Neural progenitor cell (in vitro differentiated cells): ENCODE measurements at regions not wholly inside any gene's neighbourhood (a gene's known extent, or its start where the extent isn't known, plus 50 kb on each side); places are given as distances from the start of the nearest gene placed in this dataset.

Experiments used
- DNase-seq: peaks from one replicate; pipeline ENCODE4 v3.0.0-alpha.2; 2016; ENCODE audit warnings: low spot score
- H2AFZ ChIP-seq: fragments of 200-600 bp; sonication (generic); replicated peaks from 2 replicates; pipeline ENCODE4 v1.6.1; 2016; ENCODE audit warnings: antibody characterized with exemption
- H3F3A ChIP-seq: fragments of 200-600 bp; sonication (generic); 2 replicates; pipeline ENCODE4 v1.6.1; 2016; ENCODE audit warnings: antibody characterized with exemption, low read depth
- H3K27ac ChIP-seq: fragments of 200-600 bp; sonication (generic); 2 replicates; pipeline ENCODE4 v1.5.1; 2016; ENCODE audit warnings: mild to moderate bottlenecking
- H3K27me3 ChIP-seq: fragments of 200-600 bp; sonication (generic); 2 replicates; pipeline ENCODE4 v1.6.1; 2016; ENCODE audit warnings: mild to moderate bottlenecking, moderate library complexity
- H3K36me3 ChIP-seq: fragments of 200-600 bp; sonication (generic); 2 replicates; pipeline ENCODE4 v1.5.1; 2016
- H3K4me1 ChIP-seq: fragments of 200-600 bp; sonication (generic); 2 replicates; pipeline ENCODE4 v1.6.1; 2016; ENCODE audit warnings: mixed run types
- H3K4me2 ChIP-seq: fragments of 200-600 bp; sonication (generic); 2 replicates; pipeline ENCODE4 v1.6.1; 2016
- H3K4me3 ChIP-seq: fragments of 200-600 bp; sonication (generic); 2 replicates; pipeline ENCODE4 v1.5.1; 2016
- H3K79me2 ChIP-seq: fragments of 200-600 bp; sonication (generic); 2 replicates; pipeline ENCODE4 v1.6.1; 2016; ENCODE audit warnings: low read depth
- H3K9ac ChIP-seq: fragments of 200-600 bp; sonication (generic); 2 replicates; pipeline ENCODE4 v1.6.1; 2016
- H3K9me3 ChIP-seq: fragments of 200-600 bp; sonication (generic); 2 replicates; pipeline ENCODE4 v1.5.1; 2016; ENCODE audit warnings: low read depth
- H4K20me1 ChIP-seq: fragments of 200-600 bp; sonication (generic); 2 replicates; pipeline ENCODE4 v1.6.1; 2016; ENCODE audit warnings: low read depth
- H3K27ac Mint-ChIP-seq: 3 replicates; pipeline ENCODE4 v1.8.0; 2021; ENCODE audit warnings: mixed read lengths
- H3K27me3 Mint-ChIP-seq: 2 replicates; pipeline ENCODE4 v1.8.0; 2022; ENCODE audit warnings: low read depth, mild to moderate bottlenecking, inconsistent platforms, moderate library complexity, mixed read lengths; ENCODE audit not compliant: insufficient read depth
- H3K36me3 Mint-ChIP-seq: 3 replicates; pipeline ENCODE4 v1.8.0; 2021; ENCODE audit warnings: mixed read lengths
- H3K4me1 Mint-ChIP-seq: 3 replicates; pipeline ENCODE4 v1.8.0; 2021; ENCODE audit warnings: mixed read lengths
- H3K4me3 Mint-ChIP-seq: 3 replicates; pipeline ENCODE4 v1.8.0; 2021; ENCODE audit warnings: mild to moderate bottlenecking, moderate library complexity, mixed read lengths
- H3K9me3 Mint-ChIP-seq: 3 replicates; pipeline ENCODE4 v1.8.0; 2020; ENCODE audit warnings: mixed read lengths
- EZH2 ChIP-seq: fragments of 200-600 bp; sonication (generic); IDR thresholded peaks from 2 replicates; pipeline ENCODE4 v1.6.1; 2017; ENCODE audit warnings: antibody characterized with exemption, mild to moderate bottlenecking, moderate library complexity
- EZH2phosphoT487 ChIP-seq: fragments of 200-600 bp; sonication (generic); IDR thresholded peaks from 2 replicates; pipeline ENCODE4 v1.6.1; 2017; ENCODE audit warnings: antibody characterized with exemption
- TF ChIP-seq, protein P1 (sequence below): fragments of 200-600 bp; sonication (generic); IDR thresholded peaks from 2 replicates; pipeline ENCODE4 v1.5.1; 2017; ENCODE audit warnings: antibody characterized with exemption, mild to moderate bottlenecking

GRCh38 chr5:158376679-158377078, 517.7 kb upstream of the CLINT1 start:
- no peak for TF ChIP-seq EZH2
- TF ChIP-seq EZH2phosphoT487, result no peak
- TF ChIP-seq, protein P1, sequence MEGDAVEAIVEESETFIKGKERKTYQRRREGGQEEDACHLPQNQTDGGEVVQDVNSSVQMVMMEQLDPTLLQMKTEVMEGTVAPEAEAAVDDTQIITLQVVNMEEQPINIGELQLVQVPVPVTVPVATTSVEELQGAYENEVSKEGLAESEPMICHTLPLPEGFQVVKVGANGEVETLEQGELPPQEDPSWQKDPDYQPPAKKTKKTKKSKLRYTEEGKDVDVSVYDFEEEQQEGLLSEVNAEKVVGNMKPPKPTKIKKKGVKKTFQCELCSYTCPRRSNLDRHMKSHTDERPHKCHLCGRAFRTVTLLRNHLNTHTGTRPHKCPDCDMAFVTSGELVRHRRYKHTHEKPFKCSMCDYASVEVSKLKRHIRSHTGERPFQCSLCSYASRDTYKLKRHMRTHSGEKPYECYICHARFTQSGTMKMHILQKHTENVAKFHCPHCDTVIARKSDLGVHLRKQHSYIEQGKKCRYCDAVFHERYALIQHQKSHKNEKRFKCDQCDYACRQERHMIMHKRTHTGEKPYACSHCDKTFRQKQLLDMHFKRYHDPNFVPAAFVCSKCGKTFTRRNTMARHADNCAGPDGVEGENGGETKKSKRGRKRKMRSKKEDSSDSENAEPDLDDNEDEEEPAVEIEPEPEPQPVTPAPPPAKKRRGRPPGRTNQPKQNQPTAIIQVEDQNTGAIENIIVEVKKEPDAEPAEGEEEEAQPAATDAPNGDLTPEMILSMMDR, result no peak
- Histone ChIP-seq H3F3A (peaks cover 11% of the 10 kb centered on the region), H3K36me3 (no peaks in the 10 kb centered on the region), H2AFZ (no peak overlapping the region), H3K9me3 (no peaks in the 10 kb centered on the region), H3K79me2 (no peaks in the 10 kb centered on the region), H3K4me3 (no peak overlapping the region), H4K20me1 (no peaks in the 10 kb centered on the region), H3K27me3 (no peaks in the 10 kb centered on the region), H3K27ac (no peak overlapping the region), H3K9ac (no peak overlapping the region), H3K4me2 (no peak overlapping the region), H3K4me1 (peaks cover 20% of the 10 kb centered on the region)
- Mint-ChIP-seq H3K9me3 (peaks cover 4% of the 10 kb centered on the region), H3K36me3 (no peaks in the 10 kb centered on the region), H3K27me3 (peaks cover 2% of the 10 kb centered on the region), H3K27ac (no peak overlapping the region), H3K4me3 (no peak overlapping the region), H3K4me1 (peaks cover 19% of the 10 kb centered on the region)
- no peak for DNase-seq

GRCh38 chr5:158375531-158375930, 516.6 kb upstream of the CLINT1 start:
- Histone ChIP-seq H4K20me1 (no peaks in the 10 kb centered on the region), H3K27ac (no peak overlapping the region), H3K9me3 (no peaks in the 10 kb centered on the region), H3F3A (peaks cover 11% of the 10 kb centered on the region), H3K4me1 (peaks cover 10% of the 10 kb centered on the region), H2AFZ (no peak overlapping the region), H3K9ac (no peak overlapping the region), H3K36me3 (no peaks in the 10 kb centered on the region), H3K27me3 (no peaks in the 10 kb centered on the region), H3K4me3 (no peak overlapping the region), H3K79me2 (no peaks in the 10 kb centered on the region), H3K4me2 (no peak overlapping the region)
- TF ChIP-seq EZH2 (no peak), EZH2phosphoT487 (no peak)
- TF ChIP-seq, protein P1, result no peak
- DNase-seq, result no peak
- H3K27ac Mint-ChIP-seq, result no peak overlapping the region
- no peak overlapping the region for H3K4me3 Mint-ChIP-seq
- peaks cover 4% of the 10 kb centered on the region for H3K9me3 Mint-ChIP-seq
- peaks cover 13% of the 10 kb centered on the region for H3K4me1 Mint-ChIP-seq
- peaks cover 2% of the 10 kb centered on the region for H3K27me3 Mint-ChIP-seq
- no peaks in the 10 kb centered on the region for H3K36me3 Mint-ChIP-seq

DNA sequence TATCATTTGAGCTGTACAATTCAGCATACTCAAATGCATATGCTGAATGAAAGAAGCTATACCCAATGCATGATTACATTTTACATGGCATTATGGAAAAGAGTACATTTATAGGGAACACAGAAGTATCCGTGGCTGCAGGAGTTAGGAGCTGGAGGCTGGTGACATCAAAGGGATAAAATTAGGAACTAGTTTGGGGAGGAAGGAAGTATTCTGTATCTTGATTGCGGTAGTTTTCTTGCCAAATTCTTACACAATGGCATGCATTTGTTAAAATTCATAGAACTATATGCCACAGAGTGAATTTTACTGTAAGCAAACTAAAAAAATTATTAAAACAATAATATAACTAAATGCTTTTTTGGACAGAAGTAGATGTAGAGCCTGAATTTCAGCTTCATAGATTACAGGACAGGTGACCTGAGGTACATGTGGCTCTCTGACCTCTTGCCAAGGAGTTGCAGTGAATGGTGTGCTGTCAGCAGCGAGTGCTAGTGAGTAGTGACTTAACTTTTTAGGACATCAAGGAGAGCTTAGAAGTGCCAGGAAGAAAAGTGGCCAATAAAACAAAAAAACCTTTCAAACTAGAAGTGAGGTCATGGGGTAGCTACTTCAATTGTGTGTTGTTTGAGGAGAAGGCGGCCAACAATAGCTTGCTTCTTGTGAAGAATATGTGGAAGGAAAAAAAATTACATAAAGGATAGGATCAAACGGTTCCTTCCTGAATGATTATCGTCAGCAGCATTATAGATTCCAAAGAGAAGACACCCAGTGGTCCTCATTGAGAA, 514.9 kb upstream of the CLINT1 start:
- Histone ChIP-seq H3K79me2 (no peaks in the 10 kb centered on the region), H3K4me3 (no peak overlapping the region), H3F3A (peaks cover 5% of the 10 kb centered on the region), H3K9me3 (no peaks in the 10 kb centered on the region), H2AFZ (no peak overlapping the region), H3K4me1 (peaks cover 3% of the 10 kb centered on the region), H3K4me2 (no peak overlapping the region), H3K27me3 (no peaks in the 10 kb centered on the region), H3K27ac (no peak overlapping the region), H3K9ac (no peak overlapping the region), H3K36me3 (no peaks in the 10 kb centered on the region), H4K20me1 (no peaks in the 10 kb centered on the region)
- Mint-ChIP-seq H3K4me1 (peaks cover 2% of the 10 kb centered on the region), H3K36me3 (no peaks in the 10 kb centered on the region), H3K9me3 (peaks cover 4% of the 10 kb centered on the region), H3K4me3 (no peak overlapping the region), H3K27ac (no peak overlapping the region), H3K27me3 (peaks cover 2% of the 10 kb centered on the region)
- no peak for TF ChIP-seq EZH2
- no peak for TF ChIP-seq EZH2phosphoT487
- TF ChIP-seq, protein P1, result no peak
- DNase-seq, result no peak
